OCI-LY1 (cell line): ENCODE measurements at regions not wholly inside any gene's neighbourhood (a gene's known extent, or its start where the extent isn't known, plus 50 kb on each side); places are given as distances from the start of the nearest gene placed in this dataset.

Source experiments
- H2AFZ ChIP-seq: fragments of 200-600 bp; sonication (generic), shearing (Covaris generic); 2 replicates; pipeline ENCODE4 v1.6.0; 2014; ENCODE audit warnings: antibody characterized with exemption, mild to moderate bottlenecking, low read length
- H3F3A ChIP-seq: fragments of 200-600 bp; sonication (generic), shearing (Covaris generic); 2 replicates; pipeline ENCODE4 v1.6.0; 2014; ENCODE audit warnings: mild to moderate bottlenecking, antibody characterized with exemption, low read length, moderate library complexity; ENCODE audit not compliant: insufficient read depth
- H3K27ac ChIP-seq: fragments of 200-600 bp; sonication (generic); 2 replicates; pipeline ENCODE4 v1.5.1; 2014; ENCODE audit warnings: low read length, mixed run types, mild to moderate bottlenecking, low read depth; ENCODE audit not compliant: poor library complexity, severe bottlenecking
- H3K27me3 ChIP-seq: fragments of 200-600 bp; sonication (generic); 2 replicates; pipeline ENCODE4 v1.6.0; 2014; ENCODE audit warnings: antibody characterized with exemption, mild to moderate bottlenecking, low read length, moderate library complexity; ENCODE audit not compliant: insufficient read depth
- H3K36me3 ChIP-seq: fragments of 200-600 bp; sonication (generic); 2 replicates; pipeline ENCODE4 v1.6.1; 2014; ENCODE audit warnings: mild to moderate bottlenecking, antibody characterized with exemption, low read length, moderate library complexity, mixed read lengths; ENCODE audit not compliant: insufficient read depth
- H3K4me1 ChIP-seq: fragments of 200-600 bp; sonication (generic); 2 replicates; pipeline ENCODE4 v1.5.1; 2014; ENCODE audit warnings: mild to moderate bottlenecking, low read length, moderate library complexity; ENCODE audit not compliant: insufficient read depth, severe bottlenecking
- H3K4me2 ChIP-seq: fragments of 200-600 bp; sonication (generic), shearing (Covaris generic); 2 replicates; pipeline ENCODE4 v1.6.1; 2014; ENCODE audit warnings: low read length
- H3K4me3 ChIP-seq: fragments of 200-600 bp; sonication (generic); 2 replicates; pipeline ENCODE4 v1.5.1; 2014; ENCODE audit warnings: low read length, low read depth, mild to moderate bottlenecking, mixed read lengths; ENCODE audit not compliant: poor library complexity, severe bottlenecking
- H3K79me2 ChIP-seq: fragments of 200-600 bp; shearing (Covaris generic); 2 replicates; pipeline ENCODE4 v1.6.1; 2016; ENCODE audit warnings: mixed run types, low read length, mixed read lengths; ENCODE audit not compliant: insufficient read depth
- H3K9ac ChIP-seq: fragments of 200-600 bp; sonication (generic), shearing (Covaris generic); 2 replicates; pipeline ENCODE4 v1.6.1; 2014; ENCODE audit warnings: mild to moderate bottlenecking, low read length, mixed read lengths
- H3K9me2 ChIP-seq: fragments of 200-600 bp; sonication (generic), shearing (Covaris generic); 2 replicates; pipeline ENCODE4 v1.6.1; 2014; ENCODE audit warnings: low read depth, mild to moderate bottlenecking, low read length, mixed read lengths
- H3K9me3 ChIP-seq: fragments of 200-600 bp; shearing (Covaris generic); 2 replicates; pipeline ENCODE4 v1.6.1; 2014; ENCODE audit warnings: low read length, mixed read lengths
- H4K20me1 ChIP-seq: fragments of 200-600 bp; sonication (generic), shearing (Covaris generic); 2 replicates; pipeline ENCODE4 v1.6.0; 2016; ENCODE audit warnings: mild to moderate bottlenecking, low read length; ENCODE audit not compliant: insufficient read depth
- EZH2 ChIP-seq: fragments of 200-600 bp; sonication (generic), shearing (Covaris generic); IDR thresholded peaks from 2 replicates; pipeline ENCODE4 v1.8.0; 2017; ENCODE audit warnings: borderline replicate concordance, mixed run types, mild to moderate bottlenecking, antibody characterized with exemption, low read length, moderate library complexity, mixed read lengths
- TF ChIP-seq, protein P1 (sequence below): fragments of 200-600 bp; sonication (generic), shearing (Covaris generic); IDR thresholded peaks from 2 replicates; pipeline ENCODE4 v1.5.1; 2017; ENCODE audit warnings: mild to moderate bottlenecking, antibody characterized with exemption, low read length, moderate library complexity, mixed read lengths

DNA sequence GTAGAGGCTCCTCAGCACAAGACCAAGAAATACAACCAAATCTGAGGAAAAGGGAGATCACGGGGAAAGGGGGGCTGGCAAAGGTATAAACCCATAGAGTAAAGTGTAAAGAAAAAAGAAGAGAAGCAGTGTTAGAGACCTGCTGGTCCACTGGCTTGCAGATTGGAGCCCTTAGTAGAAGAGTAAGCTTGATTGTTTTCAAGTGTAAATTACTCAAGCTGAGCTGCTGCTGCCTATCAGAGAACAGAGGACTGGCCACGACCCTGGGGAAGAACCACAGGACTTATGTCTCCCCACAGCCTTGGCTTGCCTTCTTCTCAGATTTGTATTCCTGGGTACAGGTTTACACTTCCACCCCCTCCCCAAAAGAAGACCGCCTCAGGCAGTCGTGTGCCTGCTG, 294.2 kb downstream of the LMX1A start:
- H3K36me3 ChIP-seq, result no peaks in the 10 kb centered on the region
- H3K4me1 ChIP-seq, result no peaks in the 10 kb centered on the region
- H3K4me2 ChIP-seq, result no peak overlapping the region
- no peak for TF ChIP-seq EZH2
- TF ChIP-seq, protein P1, sequence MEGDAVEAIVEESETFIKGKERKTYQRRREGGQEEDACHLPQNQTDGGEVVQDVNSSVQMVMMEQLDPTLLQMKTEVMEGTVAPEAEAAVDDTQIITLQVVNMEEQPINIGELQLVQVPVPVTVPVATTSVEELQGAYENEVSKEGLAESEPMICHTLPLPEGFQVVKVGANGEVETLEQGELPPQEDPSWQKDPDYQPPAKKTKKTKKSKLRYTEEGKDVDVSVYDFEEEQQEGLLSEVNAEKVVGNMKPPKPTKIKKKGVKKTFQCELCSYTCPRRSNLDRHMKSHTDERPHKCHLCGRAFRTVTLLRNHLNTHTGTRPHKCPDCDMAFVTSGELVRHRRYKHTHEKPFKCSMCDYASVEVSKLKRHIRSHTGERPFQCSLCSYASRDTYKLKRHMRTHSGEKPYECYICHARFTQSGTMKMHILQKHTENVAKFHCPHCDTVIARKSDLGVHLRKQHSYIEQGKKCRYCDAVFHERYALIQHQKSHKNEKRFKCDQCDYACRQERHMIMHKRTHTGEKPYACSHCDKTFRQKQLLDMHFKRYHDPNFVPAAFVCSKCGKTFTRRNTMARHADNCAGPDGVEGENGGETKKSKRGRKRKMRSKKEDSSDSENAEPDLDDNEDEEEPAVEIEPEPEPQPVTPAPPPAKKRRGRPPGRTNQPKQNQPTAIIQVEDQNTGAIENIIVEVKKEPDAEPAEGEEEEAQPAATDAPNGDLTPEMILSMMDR, result no peak
- H2AFZ ChIP-seq, result no peak overlapping the region
- H3K9me2 ChIP-seq, result no peaks in the 10 kb centered on the region
- H3K27ac ChIP-seq, result no peak overlapping the region
- no peaks in the 10 kb centered on the region for H3K79me2 ChIP-seq
- H3F3A ChIP-seq, result no peaks in the 10 kb centered on the region
- H3K4me3 ChIP-seq, result no peak overlapping the region
- no peaks in the 10 kb centered on the region for H3K27me3 ChIP-seq
- H4K20me1 ChIP-seq, result no peaks in the 10 kb centered on the region
- no peaks in the 10 kb centered on the region for H3K9me3 ChIP-seq
- H3K9ac ChIP-seq, result no peak overlapping the region

- Histone ChIP-seq H2AFZ (no peak overlapping the region), H3K36me3 (no peaks in the 10 kb centered on the region), H3K4me2 (no peak overlapping the region), H3K9me3 (no peaks in the 10 kb centered on the region), H4K20me1 (no peaks in the 10 kb centered on the region), H3K27me3 (no peaks in the 10 kb centered on the region), H3K27ac (no peak overlapping the region), H3F3A (no peaks in the 10 kb centered on the region), H3K9me2 (no peaks in the 10 kb centered on the region), H3K79me2 (no peaks in the 10 kb centered on the region), H3K9ac (no peak overlapping the region), H3K4me1 (no peaks in the 10 kb centered on the region), H3K4me3 (no peak overlapping the region)
- no peak for TF ChIP-seq EZH2
- TF ChIP-seq, protein P1, result no peak
Observed at GRCh38 chr1:165060285-165060793, 296.2 kb downstream of the LMX1A start.

DNA sequence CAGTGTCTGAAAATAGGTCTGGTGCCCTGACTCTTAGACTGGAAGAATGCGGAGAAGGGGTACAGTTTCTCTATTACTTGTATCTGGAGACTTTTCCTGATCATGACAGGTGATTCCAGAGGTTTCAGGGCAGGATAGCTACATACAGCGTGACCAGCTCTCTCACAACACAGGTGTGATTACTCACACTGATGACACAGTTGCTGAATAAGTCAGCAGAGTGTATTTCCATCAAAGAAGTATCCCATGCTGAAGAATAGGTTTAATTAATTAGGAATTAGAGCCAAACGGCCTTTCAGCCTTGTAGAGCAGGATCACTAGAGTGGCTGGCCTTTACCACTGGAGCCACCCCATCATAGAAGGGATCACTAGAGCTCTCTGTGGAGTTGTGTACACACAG, 298.6 kb downstream of the LMX1A start:
- Histone ChIP-seq H2AFZ (no peak overlapping the region), H3K9me2 (no peaks in the 10 kb centered on the region)
- no peak for TF ChIP-seq EZH2
- TF ChIP-seq, protein P1, result no peak

More for the DNA sequence above, 298.6 kb downstream of the LMX1A start:
- Histone ChIP-seq H3F3A (no peaks in the 10 kb centered on the region), H3K9ac (no peak overlapping the region), H3K4me1 (no peaks in the 10 kb centered on the region), H3K9me3 (no peaks in the 10 kb centered on the region), H3K4me3 (no peak overlapping the region), H3K36me3 (no peaks in the 10 kb centered on the region), H3K27me3 (no peaks in the 10 kb centered on the region), H4K20me1 (no peaks in the 10 kb centered on the region), H3K27ac (no peak overlapping the region), H3K4me2 (no peak overlapping the region), H3K79me2 (no peaks in the 10 kb centered on the region)
